ENCODE measurements at regions not wholly inside any gene's neighbourhood (a gene's known extent, or its start where the extent isn't known, plus 50 kb on each side); places are given as distances from the start of the nearest gene placed in this dataset.

- H3K27ac ChIP-seq (ENCODE audit: control insufficient read depth, insufficient read depth, low read length), result no peak overlapping the region
- no peaks in the 10 kb centered on the region for H3K79me2 ChIP-seq (ENCODE audit: control insufficient read depth, insufficient read depth, low read length)
- FAIRE-seq, result no peak
- H3K9me1 ChIP-seq (ENCODE audit: control insufficient read depth, extremely low read depth, insufficient read depth, low read length), result no peaks in the 10 kb centered on the region
- dilution Hi-C loops (cut with MboI; ENCODE audit: extremely low pct_ligation_motif_present, low sequenced_read_pairs), result no loop called here
- H3K4me1 ChIP-seq (ENCODE audit: control insufficient read depth, extremely low read depth, insufficient read depth, low read length), result no peaks in the 10 kb centered on the region
- H3K27me3 ChIP-seq (ENCODE audit: control insufficient read depth, extremely low read depth, insufficient read depth, low read length), result no peaks in the 10 kb centered on the region
- H3K36me3 ChIP-seq (ENCODE audit: control insufficient read depth in 2 of 2, extremely low read depth in 1 of 2, insufficient read depth in 2 of 2, low read length in 2 of 2), result no peaks in the 10 kb centered on the region
- TF ChIP-seq EZH2 (IDR thresholded peaks at IDR 0.05; ENCODE audit: low read length) (no peak), CTCF (optimal IDR thresholded peaks at IDR 0.05 in 1 of 3, IDR thresholded peaks at IDR 0.05 in 1 of 3, conservative IDR thresholded peaks at IDR 0.05 in 1 of 3; ENCODE audit: extremely low read depth in 1 of 3, insufficient read depth in 2 of 3, low read length in 3 of 3) (no peak)
- no peaks in the 10 kb centered on the region for H3K9me3 ChIP-seq (ENCODE audit: control insufficient read depth, low read depth, low read length)
- H3K4me2 ChIP-seq (ENCODE audit: control insufficient read depth, extremely low read depth, insufficient read depth, low read depth, low read length), result no peak overlapping the region
- no peak for DNase-seq (ENCODE audit: low read depth, low spot score)
- H2AFZ ChIP-seq (ENCODE audit: control insufficient read depth, low read length), result no peak overlapping the region
- no peak overlapping the region for H3K9ac ChIP-seq (ENCODE audit: control insufficient read depth, extremely low read depth, insufficient read depth, low read length)
- H3K4me3 ChIP-seq (ENCODE audit: control insufficient read depth in 2 of 3, extremely low read depth in 1 of 3, insufficient read depth in 2 of 3, low read depth in 1 of 3, low read length in 3 of 3), result no peak overlapping the region
- no peaks in the 10 kb centered on the region for H4K20me1 ChIP-seq (ENCODE audit: control insufficient read depth, extremely low read depth, insufficient read depth, low read length)
Measured at GRCh38 chr15:95987886-95988573, 342.5 kb upstream of the NR2F2 start.

DNA sequence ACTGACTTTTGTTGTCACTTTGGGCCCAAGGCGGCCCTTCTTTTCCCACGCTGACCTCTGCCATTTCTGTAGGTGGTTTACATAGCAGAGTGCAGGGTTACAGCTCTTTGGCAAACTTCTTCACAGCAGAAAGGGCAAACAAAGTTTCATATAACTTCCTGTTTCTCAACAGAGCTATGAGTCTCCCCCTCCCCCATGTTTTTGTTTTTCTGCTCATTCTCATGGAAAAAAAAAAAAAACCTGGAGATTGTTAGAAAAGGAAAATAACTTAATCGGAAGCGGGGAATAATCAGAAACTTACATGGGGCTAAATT is 342.0 kb upstream of the NR2F2 start:
- Histone ChIP-seq H3K4me2 (ENCODE audit: control insufficient read depth, extremely low read depth, insufficient read depth, low read depth, low read length) (no peak overlapping the region), H2AFZ (ENCODE audit: control insufficient read depth, low read length) (no peak overlapping the region)
- dilution Hi-C loops (cut with MboI; ENCODE audit: extremely low pct_ligation_motif_present, low sequenced_read_pairs), result no loop called here

More for the DNA sequence above, 342.0 kb upstream of the NR2F2 start:
- Histone ChIP-seq H3K79me2 (ENCODE audit: control insufficient read depth, insufficient read depth, low read length) (no peaks in the 10 kb centered on the region), H3K27me3 (ENCODE audit: control insufficient read depth, extremely low read depth, insufficient read depth, low read length) (no peaks in the 10 kb centered on the region), H3K36me3 (ENCODE audit: control insufficient read depth in 2 of 2, extremely low read depth in 1 of 2, insufficient read depth in 2 of 2, low read length in 2 of 2) (no peaks in the 10 kb centered on the region), H4K20me1 (ENCODE audit: control insufficient read depth, extremely low read depth, insufficient read depth, low read length) (no peaks in the 10 kb centered on the region), H3K4me3 (ENCODE audit: control insufficient read depth in 2 of 3, extremely low read depth in 1 of 3, insufficient read depth in 2 of 3, low read depth in 1 of 3, low read length in 3 of 3) (no peak overlapping the region), H3K9me3 (ENCODE audit: control insufficient read depth, low read depth, low read length) (no peaks in the 10 kb centered on the region), H3K4me1 (ENCODE audit: control insufficient read depth, extremely low read depth, insufficient read depth, low read length) (no peaks in the 10 kb centered on the region), H3K9ac (ENCODE audit: control insufficient read depth, extremely low read depth, insufficient read depth, low read length) (no peak overlapping the region), H3K9me1 (ENCODE audit: control insufficient read depth, extremely low read depth, insufficient read depth, low read length) (no peaks in the 10 kb centered on the region), H3K27ac (ENCODE audit: control insufficient read depth, insufficient read depth, low read length) (no peak overlapping the region)
- FAIRE-seq, result no peak
- no peak for DNase-seq (ENCODE audit: low read depth, low spot score)
- no peak for TF ChIP-seq CTCF (optimal IDR thresholded peaks at IDR 0.05 in 1 of 3, IDR thresholded peaks at IDR 0.05 in 1 of 3, conservative IDR thresholded peaks at IDR 0.05 in 1 of 3; ENCODE audit: extremely low read depth in 1 of 3, insufficient read depth in 2 of 3, low read length in 3 of 3)
- TF ChIP-seq EZH2 (IDR thresholded peaks at IDR 0.05; ENCODE audit: low read length), result no peak

Data from keratinocyte (primary cell).